Stimulated activated CD8-positive, alpha-beta memory T cell treated with anti-CD3 and anti-CD28 coated beads, Interleukin-15, amount 100 ng/mL, for 4 hours (primary cell): ENCODE measurements at regions not wholly inside any gene's neighbourhood (a gene's known extent, or its start where the extent isn't known, plus 50 kb on each side); places are given as distances from the start of the nearest gene placed in this dataset.

ENCODE experiments used
- DNase-seq, 2 donors: peaks; one replicate each; pipeline ENCODE4 v3.0.0-alpha.2; 2020; ENCODE audit warnings: low read depth in 2 of 2

- no peak for DNase-seq
Observed at GRCh38 chr18:40570615-40571014, 1384.4 kb upstream of the PIK3C3 start.

- no peak for DNase-seq
Observed at GRCh38 chr18:40569605-40570004, 1385.4 kb upstream of the PIK3C3 start.

GRCh38 chr18:40566510-40566844 lies 1388.6 kb upstream of the PIK3C3 start:
- DNase-seq: no peak

GRCh38 chr18:40565805-40566509 lies 1389.1 kb upstream of the PIK3C3 start:
- no peak for DNase-seq

- DNase-seq: no peak
Observed at GRCh38 chr18:40559556-40559955, 1395.5 kb upstream of the PIK3C3 start.

GRCh38 chr18:40558706-40559392 lies 1396.2 kb upstream of the PIK3C3 start:
- DNase-seq: no peak

- DNase-seq: no peak
Observed at GRCh38 chr18:40555914-40556313, 1399.1 kb upstream of the PIK3C3 start.

- DNase-seq: no peak
Observed at GRCh38 chr18:40553029-40553428, 1402.0 kb upstream of the PIK3C3 start.

- no peak for DNase-seq
Observed at GRCh38 chr18:40546875-40547274, 1408.2 kb upstream of the PIK3C3 start.

- no peak for DNase-seq
Observed at GRCh38 chr18:40534723-40535122, 1420.3 kb upstream of the PIK3C3 start.

GRCh38 chr18:40532046-40532445 lies 1423.0 kb upstream of the PIK3C3 start:
- DNase-seq: no peak

GRCh38 chr18:40531051-40531450 lies 1424.0 kb upstream of the PIK3C3 start:
- DNase-seq: no peak

GRCh38 chr18:40529478-40529877 lies 1425.6 kb upstream of the PIK3C3 start:
- DNase-seq: no peak

GRCh38 chr18:40524881-40525280 lies 1430.2 kb upstream of the PIK3C3 start:
- DNase-seq: no peak

- DNase-seq: no peak
Observed at GRCh38 chr18:40523287-40523686, 1431.7 kb upstream of the PIK3C3 start.

GRCh38 chr18:40501026-40501425 lies 1454.0 kb upstream of the PIK3C3 start:
- no peak for DNase-seq

GRCh38 chr18:40494603-40495002 lies 1460.4 kb upstream of the PIK3C3 start:
- DNase-seq: no peak

- DNase-seq: no peak
Observed at GRCh38 chr18:40493316-40493715, 1461.7 kb upstream of the PIK3C3 start.

- DNase-seq: no peak
Observed at GRCh38 chr18:40489301-40489700, 1465.7 kb upstream of the PIK3C3 start.

- no peak for DNase-seq
Observed at GRCh38 chr18:40485318-40485717, 1469.7 kb upstream of the PIK3C3 start.

GRCh38 chr18:40473221-40474029 lies 1481.6 kb upstream of the PIK3C3 start:
- no peak for DNase-seq

- DNase-seq: no peak
Observed at GRCh38 chr18:40470723-40471122, 1484.3 kb upstream of the PIK3C3 start.

GRCh38 chr18:40469851-40470250 lies 1485.2 kb upstream of the PIK3C3 start:
- no peak for DNase-seq
